Caco-2 (cell line): ENCODE measurements at regions not wholly inside any gene's neighbourhood (a gene's known extent, or its start where the extent isn't known, plus 50 kb on each side); places are given as distances from the start of the nearest gene placed in this dataset.

Experiments
- BruUV-seq: library from RNA; stranded (reverse); fragments of 400-500 nt; replicated peaks from 2 replicates; lab custom pipeline; 2021; lab: Mats Ljungman, UMichigan
- CTCF ChIA-PET: fragments of 300-600 bp; sonication (Branson Sonifier 250); formaldehyde crosslinking; loops from one replicate; lab custom pipeline; 2022; ENCODE audit warnings: antibody characterized with exemption; lab: Charles Lee
- POLR2A ChIA-PET: fragments of 300-600 bp; sonication (Branson Sonifier 250); formaldehyde crosslinking; loops from one replicate; lab custom pipeline; 2022; ENCODE audit warnings: antibody characterized with exemption; lab: Charles Lee
- DNase-seq, 2 experiments: peaks; one replicate each; pipeline versions ENCODE4 v3.0.0 to v3.0.0-alpha.2; 2020 to 2022
- H3K27me3 ChIP-seq: replicated peaks from 2 replicates; pipeline ENCODE4 v1.6.0; 2011; ENCODE audit warnings: low read length; ENCODE audit not compliant: control insufficient read depth, insufficient read depth
- H3K36me3 ChIP-seq: 2 replicates; pipeline ENCODE4 v1.5.1; 2011; ENCODE audit warnings: low read length; ENCODE audit not compliant: control insufficient read depth, insufficient read depth
- H3K4me1 ChIP-seq: fragments of 250-450 bp; sonication (Bioruptor Pico); 2 replicates; pipeline ENCODE4 v1.5.1; 2020; ENCODE audit warnings: mild to moderate bottlenecking
- H3K4me3 ChIP-seq: 2 replicates; pipeline ENCODE4 v1.5.1; 2011; ENCODE audit warnings: low read depth, mild to moderate bottlenecking, control low read depth, low read length
- H3K9me3 ChIP-seq: fragments of 250-450 bp; sonication (Bioruptor Pico); 2 replicates; pipeline ENCODE4 v1.5.1; 2020; ENCODE audit warnings: mild to moderate bottlenecking, moderate library complexity
- H3K27ac Mint-ChIP-seq: one replicate; pipeline ENCODE4 v1.8.0; 2022; ENCODE audit warnings: mixed read lengths; ENCODE audit not compliant: unreplicated experiment
- H3K27me3 Mint-ChIP-seq: one replicate; pipeline ENCODE4 v1.8.0; 2022; ENCODE audit warnings: mixed read lengths; ENCODE audit not compliant: insufficient read depth, unreplicated experiment
- H3K36me3 Mint-ChIP-seq: one replicate; pipeline ENCODE4 v1.8.0; 2022; ENCODE audit warnings: mild to moderate bottlenecking, mixed read lengths; ENCODE audit not compliant: insufficient read depth, unreplicated experiment
- H3K4me1 Mint-ChIP-seq: one replicate; pipeline ENCODE4 v1.8.0; 2022; ENCODE audit warnings: low read depth, mixed read lengths; ENCODE audit not compliant: unreplicated experiment
- H3K4me3 Mint-ChIP-seq: one replicate; pipeline ENCODE4 v1.8.0; 2022; ENCODE audit warnings: mild to moderate bottlenecking, moderate library complexity, mixed read lengths; ENCODE audit not compliant: unreplicated experiment
- H3K9me3 Mint-ChIP-seq: one replicate; pipeline ENCODE4 v1.8.0; 2022; ENCODE audit warnings: mixed read lengths; ENCODE audit not compliant: unreplicated experiment
- intact Hi-C: fragments of 100-400 bp; cut with micrococcal nuclease; formaldehyde crosslinking; loops from one replicate; pipeline ENCODE4 v1.10.0; 2022; ENCODE audit not compliant: unreplicated experiment
- TF ChIP-seq, protein P1 (sequence below), 2 experiments: fragments of 200-600 bp in 1 of 2; IDR thresholded peaks; 1 replicate in 1 of 2; 2 replicates in 1 of 2; pipeline versions ENCODE4 v1.5.1 to v1.8.0; 2011 to 2022; ENCODE audit warnings: antibody characterized with exemption in 1 of 2, control low read depth in 1 of 2, inconsistent platforms in 1 of 2, low read depth in 1 of 2, low read length in 1 of 2, mild to moderate bottlenecking in 1 of 2, moderate library complexity in 1 of 2; ENCODE audit not compliant: insufficient read depth in 1 of 2, severe bottlenecking in 1 of 2, unreplicated experiment in 1 of 2

DNA sequence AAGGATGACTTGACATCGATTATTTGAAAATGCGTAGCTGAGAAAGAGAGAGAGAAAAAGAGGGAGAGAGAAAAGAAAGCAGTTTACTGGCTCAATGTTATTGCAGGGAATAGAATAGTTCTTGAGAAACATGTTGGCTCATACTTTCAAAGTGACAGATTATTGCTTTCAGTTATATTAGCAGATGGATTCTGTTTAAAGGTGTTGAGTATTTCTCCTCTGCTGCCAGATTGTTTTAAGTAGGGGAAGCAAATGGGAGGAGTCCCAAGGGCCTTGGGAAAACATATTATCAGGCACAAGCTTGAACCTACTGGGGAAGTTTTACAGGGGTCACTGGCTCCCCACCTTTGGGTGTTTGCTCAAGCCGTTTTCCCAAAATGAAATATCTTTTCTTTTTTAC is 203.8 kb upstream of the SRRM4 start:
- H3K4me3 Mint-ChIP-seq, result no peak overlapping the region
- TF ChIP-seq, protein P1, sequence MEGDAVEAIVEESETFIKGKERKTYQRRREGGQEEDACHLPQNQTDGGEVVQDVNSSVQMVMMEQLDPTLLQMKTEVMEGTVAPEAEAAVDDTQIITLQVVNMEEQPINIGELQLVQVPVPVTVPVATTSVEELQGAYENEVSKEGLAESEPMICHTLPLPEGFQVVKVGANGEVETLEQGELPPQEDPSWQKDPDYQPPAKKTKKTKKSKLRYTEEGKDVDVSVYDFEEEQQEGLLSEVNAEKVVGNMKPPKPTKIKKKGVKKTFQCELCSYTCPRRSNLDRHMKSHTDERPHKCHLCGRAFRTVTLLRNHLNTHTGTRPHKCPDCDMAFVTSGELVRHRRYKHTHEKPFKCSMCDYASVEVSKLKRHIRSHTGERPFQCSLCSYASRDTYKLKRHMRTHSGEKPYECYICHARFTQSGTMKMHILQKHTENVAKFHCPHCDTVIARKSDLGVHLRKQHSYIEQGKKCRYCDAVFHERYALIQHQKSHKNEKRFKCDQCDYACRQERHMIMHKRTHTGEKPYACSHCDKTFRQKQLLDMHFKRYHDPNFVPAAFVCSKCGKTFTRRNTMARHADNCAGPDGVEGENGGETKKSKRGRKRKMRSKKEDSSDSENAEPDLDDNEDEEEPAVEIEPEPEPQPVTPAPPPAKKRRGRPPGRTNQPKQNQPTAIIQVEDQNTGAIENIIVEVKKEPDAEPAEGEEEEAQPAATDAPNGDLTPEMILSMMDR (IDR thresholded peaks at IDR 0.05; ENCODE audit: insufficient read depth in 1 of 2, low read depth in 1 of 2, low read length in 1 of 2, severe bottlenecking in 1 of 2, unreplicated experiment in 1 of 2), result no peak
- H3K4me1 Mint-ChIP-seq, result no peaks in the 10 kb centered on the region
- POLR2A ChIA-PET, result no interaction called here
- H3K36me3 Mint-ChIP-seq, result peaks cover 5% of the 10 kb centered on the region
- H3K9me3 Mint-ChIP-seq, result no peaks in the 10 kb centered on the region
- Histone ChIP-seq H3K4me1 (no peaks in the 10 kb centered on the region), H3K9me3 (no peaks in the 10 kb centered on the region), H3K36me3 (no peaks in the 10 kb centered on the region), H3K27me3 (no peaks in the 10 kb centered on the region), H3K4me3 (no peak overlapping the region)
- peaks cover 12% of the 10 kb centered on the region for H3K27me3 Mint-ChIP-seq
- BruUV-seq, result no TSS peak
- CTCF ChIA-PET, result no interaction called here
- H3K27ac Mint-ChIP-seq, result no peak overlapping the region
- no peak for DNase-seq
- intact Hi-C loops, result no loop called here

DNA sequence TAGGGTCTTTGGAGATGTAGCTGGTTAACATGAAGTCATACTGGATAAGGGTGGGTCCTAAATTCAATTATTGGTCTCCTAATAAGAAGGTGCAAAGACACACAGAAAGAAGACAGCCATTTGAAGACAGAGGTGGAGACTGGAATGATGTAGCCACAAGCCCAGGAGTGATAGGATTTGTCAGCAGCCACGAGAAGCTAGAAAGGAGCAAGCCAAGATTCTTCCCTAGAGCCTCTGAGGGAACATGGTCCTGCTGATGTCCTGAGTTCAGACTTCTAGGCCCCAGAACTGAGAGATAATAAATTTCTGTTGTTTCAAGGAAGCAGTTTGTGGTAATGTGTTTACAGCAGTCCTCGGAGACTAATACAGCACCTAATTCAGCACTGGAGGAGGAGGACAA is 203.3 kb upstream of the SRRM4 start:
- Histone ChIP-seq H3K36me3 (no peaks in the 10 kb centered on the region), H3K27me3 (no peaks in the 10 kb centered on the region), H3K9me3 (no peaks in the 10 kb centered on the region), H3K4me1 (no peaks in the 10 kb centered on the region), H3K4me3 (no peak overlapping the region)
- intact Hi-C loops, result no loop called here
- Mint-ChIP-seq H3K9me3 (no peaks in the 10 kb centered on the region), H3K4me1 (no peaks in the 10 kb centered on the region), H3K4me3 (no peak overlapping the region), H3K36me3 (peaks cover under 1% of the 10 kb centered on the region), H3K27ac (no peak overlapping the region), H3K27me3 (peaks cover 14% of the 10 kb centered on the region)
- ChIA-PET CTCF (no interaction called here), POLR2A (no interaction called here)
- DNase-seq, result no peak
- BruUV-seq, result no TSS peak
- TF ChIP-seq, protein P1 (IDR thresholded peaks at IDR 0.05; ENCODE audit: insufficient read depth in 1 of 2, low read depth in 1 of 2, low read length in 1 of 2, severe bottlenecking in 1 of 2, unreplicated experiment in 1 of 2), result no peak

DNA sequence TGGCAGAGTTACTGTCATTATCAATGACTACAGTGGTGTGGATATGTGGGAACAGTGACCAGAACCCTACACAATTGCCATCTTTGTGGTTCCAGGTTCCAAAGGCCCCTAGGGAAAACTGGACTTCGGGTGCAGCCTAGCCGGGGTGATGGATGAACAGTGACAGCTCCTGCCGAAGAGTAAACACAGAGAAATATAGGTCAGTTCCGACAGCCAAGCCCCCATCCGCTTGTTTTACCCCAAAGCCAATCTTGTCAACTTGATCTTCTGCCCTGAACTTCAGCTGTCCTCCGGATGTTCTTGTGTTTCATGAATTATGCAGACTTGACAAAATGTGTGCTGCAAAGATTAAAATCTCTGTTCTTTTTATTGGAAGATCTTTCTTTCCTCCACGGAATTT is 200.4 kb upstream of the SRRM4 start:
- no peaks in the 10 kb centered on the region for H3K4me1 ChIP-seq
- no peaks in the 10 kb centered on the region for H3K36me3 ChIP-seq
- DNase-seq, result no peak
- no peak overlapping the region for H3K4me3 ChIP-seq
- no peaks in the 10 kb centered on the region for H3K4me1 Mint-ChIP-seq
- H3K9me3 ChIP-seq, result no peaks in the 10 kb centered on the region
- intact Hi-C loops, result no loop called here
- H3K9me3 Mint-ChIP-seq, result no peaks in the 10 kb centered on the region
- H3K36me3 Mint-ChIP-seq, result no peaks in the 10 kb centered on the region
- POLR2A ChIA-PET, result no interaction called here
- no TSS peak for BruUV-seq
- H3K4me3 Mint-ChIP-seq, result no peak overlapping the region
- TF ChIP-seq, protein P1 (IDR thresholded peaks at IDR 0.05; ENCODE audit: insufficient read depth in 1 of 2, low read depth in 1 of 2, low read length in 1 of 2, severe bottlenecking in 1 of 2, unreplicated experiment in 1 of 2), result no peak
- CTCF ChIA-PET, result no interaction called here
- H3K27me3 Mint-ChIP-seq, result peaks cover 13% of the 10 kb centered on the region
- no peaks in the 10 kb centered on the region for H3K27me3 ChIP-seq
- H3K27ac Mint-ChIP-seq, result no peak overlapping the region
